ENCODE measurements at regions not wholly inside any gene's neighbourhood (a gene's known extent, or its start where the extent isn't known, plus 50 kb on each side); places are given as distances from the start of the nearest gene placed in this dataset.
A peak's percentile ranks its signal among the peaks of the same experiment; 100 is the strongest.

- H3K36me3 ChIP-seq, result no peaks in the 10 kb centered on the region
- no peak overlapping the region for H3K4me3 ChIP-seq
- H3K9me3 ChIP-seq, result no peaks in the 10 kb centered on the region
- no peak overlapping the region for H3K27ac ChIP-seq
- no peaks in the 10 kb centered on the region for H3K27me3 ChIP-seq
- DNase-seq (ENCODE audit: low spot score in 2 of 2), result peak in 1 of 2 donors; percentile 62
- TF ChIP-seq, protein P1, sequence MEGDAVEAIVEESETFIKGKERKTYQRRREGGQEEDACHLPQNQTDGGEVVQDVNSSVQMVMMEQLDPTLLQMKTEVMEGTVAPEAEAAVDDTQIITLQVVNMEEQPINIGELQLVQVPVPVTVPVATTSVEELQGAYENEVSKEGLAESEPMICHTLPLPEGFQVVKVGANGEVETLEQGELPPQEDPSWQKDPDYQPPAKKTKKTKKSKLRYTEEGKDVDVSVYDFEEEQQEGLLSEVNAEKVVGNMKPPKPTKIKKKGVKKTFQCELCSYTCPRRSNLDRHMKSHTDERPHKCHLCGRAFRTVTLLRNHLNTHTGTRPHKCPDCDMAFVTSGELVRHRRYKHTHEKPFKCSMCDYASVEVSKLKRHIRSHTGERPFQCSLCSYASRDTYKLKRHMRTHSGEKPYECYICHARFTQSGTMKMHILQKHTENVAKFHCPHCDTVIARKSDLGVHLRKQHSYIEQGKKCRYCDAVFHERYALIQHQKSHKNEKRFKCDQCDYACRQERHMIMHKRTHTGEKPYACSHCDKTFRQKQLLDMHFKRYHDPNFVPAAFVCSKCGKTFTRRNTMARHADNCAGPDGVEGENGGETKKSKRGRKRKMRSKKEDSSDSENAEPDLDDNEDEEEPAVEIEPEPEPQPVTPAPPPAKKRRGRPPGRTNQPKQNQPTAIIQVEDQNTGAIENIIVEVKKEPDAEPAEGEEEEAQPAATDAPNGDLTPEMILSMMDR (IDR thresholded peaks at IDR 0.05), result no peak
- TF ChIP-seq POLR2A (IDR thresholded peaks at IDR 0.05) (no peak), EP300 (IDR thresholded peaks at IDR 0.05) (no peak), POLR2AphosphoS5 (IDR thresholded peaks at IDR 0.05) (no peak)
- H3K4me1 ChIP-seq, result no peaks in the 10 kb centered on the region
- WGBS, result 82% methylated on average over 5 of the region's 5 CpGs
These were observed 2819.7 kb downstream of the PCDH9 start for GRCh38 chr13:64410276-64411053.

- no peak for DNase-seq (ENCODE audit: low spot score in 2 of 2)
- H3K27me3 ChIP-seq, result no peaks in the 10 kb centered on the region
- no peaks in the 10 kb centered on the region for H3K36me3 ChIP-seq
- WGBS, result 7% methylated on average over 2 of the region's 2 CpGs
- TF ChIP-seq, protein P1 (IDR thresholded peaks at IDR 0.05), result no peak
- TF ChIP-seq POLR2A (IDR thresholded peaks at IDR 0.05) (no peak), POLR2AphosphoS5 (IDR thresholded peaks at IDR 0.05) (no peak), EP300 (IDR thresholded peaks at IDR 0.05) (no peak)
- no peaks in the 10 kb centered on the region for H3K9me3 ChIP-seq
- no peak overlapping the region for H3K27ac ChIP-seq
- no peaks in the 10 kb centered on the region for H3K4me1 ChIP-seq
- no peak overlapping the region for H3K4me3 ChIP-seq
These were observed 2832.4 kb downstream of the PCDH9 start for GRCh38 chr13:64397701-64398100.

DNA sequence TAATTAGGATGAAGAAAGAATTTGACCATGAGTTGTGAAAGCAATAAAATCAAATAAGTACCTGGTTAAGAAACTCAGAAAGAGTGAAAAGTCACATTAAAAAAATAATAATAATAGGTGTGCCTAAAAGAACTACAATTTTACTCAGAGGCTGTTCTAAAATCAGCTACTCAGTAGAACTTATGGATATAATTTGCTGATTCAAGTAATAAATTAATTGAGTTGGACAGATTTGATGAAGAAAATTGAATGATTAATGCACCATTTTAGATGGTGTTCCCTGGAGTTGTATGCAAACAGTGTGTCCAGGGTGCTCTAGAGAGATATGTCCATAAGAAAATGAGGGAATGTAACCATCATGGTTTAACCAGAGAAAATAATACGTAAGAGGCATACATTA, 2852.5 kb downstream of the PCDH9 start:
- no peak overlapping the region for H3K4me3 ChIP-seq
- no peaks in the 10 kb centered on the region for H3K4me1 ChIP-seq
- peaks cover 4% of the 10 kb centered on the region for H3K9me3 ChIP-seq
- H3K27ac ChIP-seq, result no peak overlapping the region
- no peaks in the 10 kb centered on the region for H3K27me3 ChIP-seq
- WGBS, result 61% methylated on average over 1 of the region's 1 CpG
- TF ChIP-seq, protein P1 (IDR thresholded peaks at IDR 0.05), result no peak
- TF ChIP-seq POLR2AphosphoS5 (IDR thresholded peaks at IDR 0.05), result no peak
- no peak for TF ChIP-seq POLR2A (IDR thresholded peaks at IDR 0.05)
- TF ChIP-seq EP300 (IDR thresholded peaks at IDR 0.05), result no peak
- no peak for DNase-seq (ENCODE audit: low spot score in 2 of 2)
- H3K36me3 ChIP-seq, result no peaks in the 10 kb centered on the region

GRCh38 chr13:64371461-64371860, 2858.7 kb downstream of the PCDH9 start:
- H3K9me3 ChIP-seq, result peaks cover 4% of the 10 kb centered on the region
- TF ChIP-seq, protein P1 (IDR thresholded peaks at IDR 0.05), result no peak
- no peak for TF ChIP-seq POLR2A (IDR thresholded peaks at IDR 0.05)
- no peak for TF ChIP-seq POLR2AphosphoS5 (IDR thresholded peaks at IDR 0.05)
- no peak for TF ChIP-seq EP300 (IDR thresholded peaks at IDR 0.05)
- H3K27me3 ChIP-seq, result no peaks in the 10 kb centered on the region
- H3K4me1 ChIP-seq, result no peaks in the 10 kb centered on the region
- no peak overlapping the region for H3K4me3 ChIP-seq
- 90% methylated on average over 2 of the region's 2 CpGs for WGBS
- no peak overlapping the region for H3K27ac ChIP-seq
- DNase-seq (ENCODE audit: low spot score in 2 of 2), result no peak
- no peaks in the 10 kb centered on the region for H3K36me3 ChIP-seq

GRCh38 chr13:64371045-64371444, 2859.1 kb downstream of the PCDH9 start:
- peaks cover 4% of the 10 kb centered on the region for H3K9me3 ChIP-seq
- no peaks in the 10 kb centered on the region for H3K27me3 ChIP-seq
- H3K27ac ChIP-seq, result no peak overlapping the region
- TF ChIP-seq EP300 (IDR thresholded peaks at IDR 0.05) (no peak), POLR2A (IDR thresholded peaks at IDR 0.05) (no peak), POLR2AphosphoS5 (IDR thresholded peaks at IDR 0.05) (no peak)
- TF ChIP-seq, protein P1 (IDR thresholded peaks at IDR 0.05), result no peak
- H3K4me1 ChIP-seq, result no peaks in the 10 kb centered on the region
- no peaks in the 10 kb centered on the region for H3K36me3 ChIP-seq
- DNase-seq (ENCODE audit: low spot score in 2 of 2), result no peak
- no peak overlapping the region for H3K4me3 ChIP-seq

Measured in suprapubic skin (tissue), 4 donors.